Upper lobe of left lung (tissue), 6 donors: ENCODE measurements at regions not wholly inside any gene's neighbourhood (a gene's known extent, or its start where the extent isn't known, plus 50 kb on each side); places are given as distances from the start of the nearest gene placed in this dataset.

Source experiments
- ATAC-seq, 2 donors: fragments of 200-7000 bp; cut with Tn5 transposase; one replicate each; pipeline ENCODE4 v1.9.1; 2022; ENCODE audit warnings: mild to moderate bottlenecking in 2 of 2, moderate library complexity in 2 of 2; ENCODE audit not compliant: low FRiP score in 2 of 2
- DNase-seq, 2 donors: peaks; one replicate each; pipeline ENCODE4 v3.0.0-alpha.2; 2019 to 2020
- H3K27ac ChIP-seq, 4 donors: fragments of 200-600 bp; sonication (generic); one replicate each; pipeline ENCODE4 v1.5.1; 2016 to 2019
- H3K27me3 ChIP-seq, 4 donors: fragments of 200-600 bp; sonication (generic); one replicate each; pipeline ENCODE4 v1.5.1; 2017 to 2019
- H3K36me3 ChIP-seq, 4 donors: fragments of 200-600 bp; sonication (generic); one replicate each; pipeline ENCODE4 v1.5.1; 2016 to 2019
- H3K4me1 ChIP-seq, 4 donors: fragments of 200-600 bp; sonication (generic); one replicate each; pipeline ENCODE4 v1.5.1; 2018 to 2019
- H3K4me3 ChIP-seq, 4 donors: fragments of 200-600 bp; sonication (generic); one replicate each; pipeline ENCODE4 v1.5.1; 2017 to 2019; ENCODE audit warnings: mild to moderate bottlenecking in 2 of 4, moderate library complexity in 1 of 4
- H3K9me3 ChIP-seq, 4 donors: fragments of 200-600 bp; sonication (generic); one replicate each; pipeline ENCODE4 v1.5.1; 2018 to 2019
- CTCF ChIP-seq, 6 experiments: fragments of 450-650 bp in 4 of 6; fragments of 200-600 bp in 2 of 6; sonication (generic) in 2 of 6; IDR thresholded peaks; one replicate each; pipeline ENCODE4 v1.5.1; 2016 to 2019; ENCODE audit warnings: antibody characterized with exemption in 6 of 6
- EP300 ChIP-seq, 4 donors: sonication (generic); formaldehyde crosslinking; IDR thresholded peaks; one replicate each; pipeline ENCODE4 v1.5.1; 2017; ENCODE audit warnings: antibody characterized with exemption in 4 of 4, control low read depth in 2 of 4
- POLR2A ChIP-seq, 4 donors: fragments of 450-650 bp; IDR thresholded peaks; one replicate each; pipeline ENCODE4 v1.5.1; 2016 to 2017; ENCODE audit warnings: antibody characterized with exemption in 4 of 4, mild to moderate bottlenecking in 2 of 4
- POLR2AphosphoS5 ChIP-seq, 2 donors: sonication (generic); formaldehyde crosslinking; IDR thresholded peaks; one replicate each; pipeline ENCODE4 v1.5.1; 2017; ENCODE audit warnings: antibody characterized with exemption in 2 of 2
- WGBS, 2 donors: methylation state at CpG; one replicate each; pipeline ENCODE4 v1.1.5; 2017 to 2018; 5-methylcytosine and 5-hydroxymethylcytosine counted together
- donor health status: DM: no; HTN: no; CAD: no; lungs with moderate emphysema.
- donor health status: DM: no; HTN: yes; CAD: no; lungs with severe emphysema.

GRCh38 chr2:186100636-186101035 is 362.0 kb downstream of the FSIP2 start:
- TF ChIP-seq EP300 (IDR thresholded peaks at IDR 0.05) = no peak
- no peak for TF ChIP-seq POLR2AphosphoS5 (IDR thresholded peaks at IDR 0.05)
- TF ChIP-seq POLR2A (IDR thresholded peaks at IDR 0.05) = no peak
- no peak for TF ChIP-seq CTCF (IDR thresholded peaks at IDR 0.05)
- Histone ChIP-seq H3K4me3 (no peak overlapping the region), H3K36me3 (no peaks in the 10 kb centered on the region), H3K27me3 (no peaks in the 10 kb centered on the region), H3K4me1 (no peaks in the 10 kb centered on the region), H3K27ac (no peak overlapping the region), H3K9me3 (no peaks in the 10 kb centered on the region)
- no peak for ATAC-seq
- no peak for DNase-seq

DNA sequence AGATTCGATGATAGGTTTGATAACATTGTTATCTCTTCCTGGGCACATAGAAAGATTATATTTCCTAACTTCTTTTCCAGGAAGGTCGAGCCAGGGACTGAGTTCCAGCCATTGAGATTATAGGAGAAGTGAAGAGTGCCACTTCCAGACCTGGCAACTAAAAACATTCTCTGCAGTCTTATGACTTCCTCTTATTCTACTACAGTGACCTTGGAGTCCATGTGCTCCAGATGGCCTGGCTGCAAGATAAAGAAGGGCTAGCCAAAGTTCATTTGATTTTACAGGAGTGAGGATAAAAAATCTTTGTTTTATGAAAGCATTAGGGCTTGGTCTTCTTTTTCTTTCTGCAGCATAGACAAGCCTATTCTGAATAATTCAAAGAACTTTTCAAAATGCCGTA is 363.0 kb downstream of the FSIP2 start:
- H3K4me3 ChIP-seq = no peak overlapping the region
- H3K36me3 ChIP-seq = no peaks in the 10 kb centered on the region
- TF ChIP-seq EP300 (IDR thresholded peaks at IDR 0.05) (no peak), POLR2A (IDR thresholded peaks at IDR 0.05) (no peak), POLR2AphosphoS5 (IDR thresholded peaks at IDR 0.05) (no peak), CTCF (IDR thresholded peaks at IDR 0.05) (no peak)
- H3K27ac ChIP-seq = no peak overlapping the region
- DNase-seq (no peak), ATAC-seq (no peak)
- 52 to 54% methylated on average over 3 of the region's 3 CpGs for WGBS, 2 donors
- no peaks in the 10 kb centered on the region for H3K4me1 ChIP-seq
- no peaks in the 10 kb centered on the region for H3K27me3 ChIP-seq
- H3K9me3 ChIP-seq = no peaks in the 10 kb centered on the region

- H3K9me3 ChIP-seq = no peaks in the 10 kb centered on the region
- ATAC-seq = no peak
- no peaks in the 10 kb centered on the region for H3K27me3 ChIP-seq
- H3K4me1 ChIP-seq = no peaks in the 10 kb centered on the region
- no peaks in the 10 kb centered on the region for H3K36me3 ChIP-seq
- no peak overlapping the region for H3K4me3 ChIP-seq
- DNase-seq = no peak
- H3K27ac ChIP-seq = no peak overlapping the region
- TF ChIP-seq CTCF (IDR thresholded peaks at IDR 0.05) (no peak), POLR2A (IDR thresholded peaks at IDR 0.05) (no peak), POLR2AphosphoS5 (IDR thresholded peaks at IDR 0.05) (no peak), EP300 (IDR thresholded peaks at IDR 0.05) (no peak)
- WGBS, 2 donors = 70 to 91% methylated on average over 2 of the region's 2 CpGs
Observed at GRCh38 chr2:186103276-186103675, 364.7 kb downstream of the FSIP2 start.

DNA sequence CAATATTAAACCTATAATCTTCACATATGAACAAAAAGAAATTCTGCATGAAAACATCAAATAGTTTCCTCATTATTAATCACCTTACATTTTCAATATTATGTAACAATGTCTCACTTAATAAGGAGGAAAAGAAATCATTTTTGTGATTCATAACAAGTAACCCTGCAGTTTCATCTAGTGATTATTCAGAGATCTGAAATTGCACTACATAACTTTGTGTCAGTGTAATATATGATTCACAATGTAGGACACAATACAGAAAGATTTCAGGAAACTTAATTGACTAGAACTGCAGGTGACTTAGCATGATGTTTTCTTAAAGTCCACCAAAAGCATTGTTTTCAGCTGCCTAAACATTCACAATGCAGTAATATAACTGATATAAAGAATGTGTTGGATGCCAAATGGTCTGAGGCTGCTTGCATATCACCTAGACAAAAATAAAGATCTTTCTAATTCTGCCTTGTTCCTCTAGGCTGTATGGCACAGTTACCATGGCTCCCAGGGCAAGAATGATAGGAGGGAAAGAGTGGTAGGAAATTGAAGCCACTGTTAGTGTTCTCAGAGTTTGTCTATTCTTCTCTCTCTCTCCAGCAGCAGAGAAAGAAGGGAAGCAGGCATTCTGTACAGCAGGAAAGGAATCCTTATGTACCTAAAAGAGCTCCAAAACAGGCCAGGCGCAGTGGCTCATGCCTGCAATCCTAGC is 366.6 kb downstream of the FSIP2 start:
- no peaks in the 10 kb centered on the region for H3K36me3 ChIP-seq
- TF ChIP-seq POLR2AphosphoS5 (IDR thresholded peaks at IDR 0.05) (no peak), POLR2A (IDR thresholded peaks at IDR 0.05) (no peak), EP300 (IDR thresholded peaks at IDR 0.05) (no peak), CTCF (IDR thresholded peaks at IDR 0.05) (no peak)
- DNase-seq = no peak
- H3K4me1 ChIP-seq = no peaks in the 10 kb centered on the region
- H3K4me3 ChIP-seq = no peak overlapping the region
- H3K27ac ChIP-seq = no peak overlapping the region
- no peaks in the 10 kb centered on the region for H3K27me3 ChIP-seq
- ATAC-seq = no peak
- H3K9me3 ChIP-seq = no peaks in the 10 kb centered on the region
- WGBS, 2 donors = 89 to 92% methylated on average over 1 of the region's 1 CpG

GRCh38 chr2:186108470-186108869 is 369.9 kb downstream of the FSIP2 start:
- Histone ChIP-seq H3K9me3 (no peaks in the 10 kb centered on the region), H3K27me3 (no peaks in the 10 kb centered on the region), H3K36me3 (no peaks in the 10 kb centered on the region), H3K27ac (no peak overlapping the region), H3K4me3 (no peak overlapping the region), H3K4me1 (no peaks in the 10 kb centered on the region)
- no peak for ATAC-seq
- WGBS, 2 donors = 94 to 98% methylated on average over 1 of the region's 1 CpG
- TF ChIP-seq EP300 (IDR thresholded peaks at IDR 0.05) (no peak), CTCF (IDR thresholded peaks at IDR 0.05) (no peak), POLR2A (IDR thresholded peaks at IDR 0.05) (no peak), POLR2AphosphoS5 (IDR thresholded peaks at IDR 0.05) (no peak)
- no peak for DNase-seq
